H1 (cell line): ENCODE measurements at regions not wholly inside any gene's neighbourhood (a gene's known extent, or its start where the extent isn't known, plus 50 kb on each side); places are given as distances from the start of the nearest gene placed in this dataset.

Experiments
- CTCF ChIA-PET: fragments of 300-600 bp; sonication (Branson Sonifier 250); formaldehyde crosslinking; loops from one replicate; lab custom pipeline; 2021; ENCODE audit not compliant: partially characterized antibody; lab: Charles Lee
- POLR2A ChIA-PET: fragments of 300-600 bp; sonication (Branson Sonifier 250); formaldehyde crosslinking; loops from one replicate; lab custom pipeline; 2021; ENCODE audit warnings: inconsistent platforms; ENCODE audit not compliant: partially characterized antibody; lab: Charles Lee
- DNase-seq, 2 experiments: peaks; one replicate each; pipeline versions ENCODE4 v3.0.0 to v3.0.0-alpha.2; 2010 to 2022; ENCODE audit warnings: low spot score in 2 of 2, low read depth in 1 of 2, mixed read lengths in 1 of 2
- FAIRE-seq: peaks from 2 replicates; lab custom pipeline; 2011; peaks lifted over from hg19 to GRCh38; lab: Jason Lieb, UNC
- H2AFZ ChIP-seq: 2 replicates; pipeline ENCODE4 v1.8.1; 2012; ENCODE audit warnings: low read length, inconsistent platforms
- H2AK5ac ChIP-seq: 2 replicates; pipeline ENCODE4 v1.6.1; 2013; ENCODE audit warnings: low read depth, low read length
- H2BK120ac ChIP-seq: replicated peaks from 2 replicates; pipeline ENCODE3; 2013; ENCODE audit warnings: low read depth, low read length, inconsistent platforms
- H2BK12ac ChIP-seq: 2 replicates; pipeline ENCODE4 v1.6.1; 2013; ENCODE audit warnings: low read depth, low read length
- H2BK15ac ChIP-seq: 2 replicates; pipeline ENCODE4 v1.6.1; 2013; ENCODE audit warnings: low read length
- H2BK20ac ChIP-seq: 2 replicates; pipeline ENCODE4 v1.6.1; 2013; ENCODE audit warnings: low read length
- H2BK5ac ChIP-seq: 2 replicates; pipeline ENCODE4 v1.6.1; 2013; ENCODE audit warnings: low read depth, low read length
- H3K14ac ChIP-seq: 2 replicates; pipeline ENCODE4 v1.6.1; 2013; ENCODE audit warnings: inconsistent platforms; ENCODE audit not compliant: insufficient read length
- H3K18ac ChIP-seq: 2 replicates; pipeline ENCODE4 v1.6.1; 2013; ENCODE audit warnings: low read length; ENCODE audit errors: extremely low read depth
- H3K23ac ChIP-seq: 2 replicates; pipeline ENCODE4 v1.6.1; 2013; ENCODE audit warnings: inconsistent platforms; ENCODE audit not compliant: insufficient read length
- H3K23me2 ChIP-seq: 2 replicates; pipeline ENCODE4 v1.6.1; 2013; ENCODE audit warnings: low read depth, low read length
- H3K27ac ChIP-seq: 2 replicates; pipeline ENCODE4 v1.6.1; 2011; ENCODE audit warnings: low read depth, low read length, inconsistent platforms
- H3K27me3 ChIP-seq, 4 experiments: replicated peaks in 1 of 4; 1 replicate in 1 of 4; 2 replicates in 3 of 4; pipeline versions ENCODE4 v1.6.1 to v1.8.1; 2011 to 2013; ENCODE audit warnings: low read length in 3 of 4, mild to moderate bottlenecking in 3 of 4, inconsistent platforms in 2 of 4, mixed read lengths in 2 of 4, moderate library complexity in 1 of 4; ENCODE audit not compliant: control insufficient read depth in 3 of 4, insufficient read depth in 3 of 4; ENCODE audit errors: extremely low read depth in 1 of 4
- H3K36me3 ChIP-seq, 4 experiments: 2 replicates each; pipeline versions ENCODE4 v1.6.1 to v1.8.1; 2011 to 2013; ENCODE audit warnings: mild to moderate bottlenecking in 4 of 4, low read length in 3 of 4, moderate library complexity in 2 of 4, control low read depth in 1 of 4, inconsistent platforms in 1 of 4; ENCODE audit not compliant: insufficient read depth in 4 of 4, control insufficient read depth in 2 of 4
- H3K4ac ChIP-seq: replicated peaks from 2 replicates; pipeline ENCODE3; 2013; ENCODE audit warnings: low read length, low read depth, mixed read lengths, inconsistent platforms; ENCODE audit not compliant: insufficient read length
- H3K4me1 ChIP-seq, 4 experiments: replicated peaks in 1 of 4; 1 replicate in 1 of 4; 2 replicates in 3 of 4; pipeline versions ENCODE4 v1.6.1 to v1.8.1; 2011 to 2013; ENCODE audit warnings: low read length in 3 of 4, inconsistent platforms in 2 of 4, mixed read lengths in 1 of 4; ENCODE audit not compliant: insufficient read depth in 4 of 4, control insufficient read depth in 3 of 4
- H3K4me2 ChIP-seq, 2 experiments: 2 replicates each; pipeline versions ENCODE4 v1.6.1 to v1.8.1; 2011 to 2013; ENCODE audit warnings: low read depth in 2 of 2, low read length in 2 of 2, control low read depth in 1 of 2, inconsistent platforms in 1 of 2, mild to moderate bottlenecking in 1 of 2; ENCODE audit not compliant: insufficient read depth in 1 of 2
- H3K4me3 ChIP-seq, 4 experiments: fragments of 200-600, 300-600 bp in 1 of 4; sonication (generic), shearing (Covaris generic), sonication (Bioruptor Twin) in 1 of 4; 2 replicates each; pipeline versions ENCODE4 v1.5.1 to v1.8.1; 2011 to 2016; ENCODE audit warnings: low read length in 4 of 4, low read depth in 3 of 4, control low read depth in 2 of 4, inconsistent platforms in 2 of 4, mild to moderate bottlenecking in 2 of 4, mixed read lengths in 1 of 4, moderate library complexity in 1 of 4; ENCODE audit not compliant: insufficient read depth in 2 of 4; ENCODE audit errors: extremely low read depth in 1 of 4
- H3K56ac ChIP-seq: replicated peaks from 2 replicates; pipeline ENCODE3; 2013; ENCODE audit warnings: low read depth, mild to moderate bottlenecking, mixed read lengths, low read length, inconsistent platforms; ENCODE audit not compliant: insufficient read length
- H3K79me1 ChIP-seq: 2 replicates; pipeline ENCODE4 v1.6.1; 2013; ENCODE audit warnings: low read depth, low read length, control low read depth
- H3K79me2 ChIP-seq, 2 experiments: 2 replicates each; pipeline versions ENCODE4 v1.6.1 to v1.8.1; 2012 to 2013; ENCODE audit warnings: low read length in 2 of 2, mild to moderate bottlenecking in 2 of 2, inconsistent platforms in 1 of 2; ENCODE audit not compliant: insufficient read depth in 2 of 2, control insufficient read depth in 1 of 2
- H3K9ac ChIP-seq, 4 experiments: replicated peaks in 1 of 4; 1 replicate in 1 of 4; 2 replicates in 3 of 4; pipeline versions ENCODE4 v1.6.1 to v1.8.1; 2011 to 2013; ENCODE audit warnings: low read depth in 3 of 4, low read length in 3 of 4, control low read depth in 2 of 4, mild to moderate bottlenecking in 2 of 4, moderate library complexity in 2 of 4, inconsistent platforms in 1 of 4; ENCODE audit errors: extremely low read depth in 1 of 4
- H3K9me3 ChIP-seq, 2 experiments: 2 replicates each; pipeline versions ENCODE4 v1.6.1 to v1.8.1; 2012 to 2013; ENCODE audit warnings: mild to moderate bottlenecking in 2 of 2, moderate library complexity in 2 of 2, control low read depth in 1 of 2, inconsistent platforms in 1 of 2, low read depth in 1 of 2, low read length in 1 of 2, mixed read lengths in 1 of 2; ENCODE audit not compliant: insufficient read depth in 2 of 2
- H4K20me1 ChIP-seq, 2 experiments: replicated peaks in 1 of 2; 2 replicates each; pipeline versions ENCODE3 to v1.8.1; 2011 to 2013; ENCODE audit warnings: inconsistent platforms in 2 of 2, low read length in 2 of 2, mild to moderate bottlenecking in 1 of 2; ENCODE audit not compliant: insufficient read depth in 2 of 2, control insufficient read depth in 1 of 2
- H4K5ac ChIP-seq: 2 replicates; pipeline ENCODE4 v1.6.1; 2013; ENCODE audit warnings: low read length, low read depth, mixed read lengths, inconsistent platforms; ENCODE audit not compliant: insufficient read length
- H4K8ac ChIP-seq: 2 replicates; pipeline ENCODE4 v1.8.0; 2013; ENCODE audit warnings: mild to moderate bottlenecking, moderate library complexity, low read length, inconsistent platforms; ENCODE audit not compliant: insufficient read depth; ENCODE audit errors: extremely low read depth
- H4K91ac ChIP-seq: replicated peaks from 2 replicates; pipeline ENCODE3; 2013; ENCODE audit warnings: low read length, mixed read lengths, inconsistent platforms; ENCODE audit not compliant: insufficient read length
- CREB1 ChIP-seq: IDR thresholded peaks from 2 replicates; pipeline ENCODE4 v1.6.1; 2012; ENCODE audit warnings: inconsistent platforms
- HDAC6 ChIP-seq: IDR thresholded peaks from one replicate; pipeline ENCODE4 v1.7.1; 2012; ENCODE audit warnings: low read depth, mild to moderate bottlenecking, inconsistent platforms, low read length, moderate library complexity
- KDM5A ChIP-seq: fragments of 200-600 bp; IDR thresholded peaks from 2 replicates; pipeline ENCODE4 v1.7.1; 2012; ENCODE audit warnings: mild to moderate bottlenecking, low read length, inconsistent platforms, mixed read lengths
- MAFK ChIP-seq: IDR thresholded peaks from 2 replicates; pipeline ENCODE4 v1.6.1; 2012; ENCODE audit warnings: low read depth, mild to moderate bottlenecking, improper control_type of control experiment, low read length
- PHF8 ChIP-seq: fragments of 200-600 bp; sonication (generic); conservative IDR thresholded peaks from 2 replicates; pipeline ENCODE4 v1.7.1; 2012; ENCODE audit warnings: low read depth, mild to moderate bottlenecking, inconsistent platforms, low read length, moderate library complexity
- POU5F1 ChIP-seq: IDR thresholded peaks from 2 replicates; pipeline ENCODE4 v1.6.1; 2011; ENCODE audit warnings: low read depth, mild to moderate bottlenecking, low read length, moderate library complexity
- SIN3A ChIP-seq, 2 experiments: IDR thresholded peaks in 1 of 2; conservative IDR thresholded peaks in 1 of 2; 2 replicates each; pipeline ENCODE4 v1.6.1; 2011 to 2012; ENCODE audit warnings: low read length in 2 of 2, improper control_type of control experiment in 1 of 2, low read depth in 1 of 2, mild to moderate bottlenecking in 1 of 2
- SIRT6 ChIP-seq: IDR thresholded peaks from one replicate; pipeline ENCODE4 v1.7.1; 2012; ENCODE audit warnings: low read length, inconsistent platforms
- SIX5 ChIP-seq: IDR thresholded peaks from 2 replicates; pipeline ENCODE4 v1.6.1; 2011; ENCODE audit warnings: mild to moderate bottlenecking, low read depth, low read length
- SRF ChIP-seq: IDR thresholded peaks from 2 replicates; pipeline ENCODE4 v1.6.1; 2011; ENCODE audit warnings: mild to moderate bottlenecking, low read depth, low read length, moderate library complexity
- WGBS, 2 experiments: shearing (Covaris generic) in 1 of 2; methylation state at CpG; one replicate each; pipeline versions ENCODE4 v1.1.6 to v1.1.7; 2013 to 2015; ENCODE audit warnings: low lambda C conversion rate in 2 of 2, mixed read lengths in 2 of 2, inconsistent platforms in 1 of 2, low coverage in 1 of 2, missing lambda C conversion rate in 1 of 2; ENCODE audit not compliant: insufficient replicate concordance in 2 of 2, insufficient coverage in 1 of 2, insufficient read length in 1 of 2; ENCODE audit errors: extremely low coverage in 1 of 2, missing lambda C conversion rate in 1 of 2; 5-methylcytosine and 5-hydroxymethylcytosine counted together

- Histone ChIP-seq H3K27ac (no peak overlapping the region), H3K23ac (no peak overlapping the region), H3K18ac (no peak overlapping the region), H3K14ac (no peak overlapping the region), H3K36me3 (no peaks in the 10 kb centered on the region), H3K4ac (no peak overlapping the region), H3K4me1 (no peaks in the 10 kb centered on the region), H2AFZ (0 out of 2 replicates have a peak overlapping the region, but pooled peaks have one; percentile 29), H3K9ac (no peak overlapping the region), H4K20me1 (no peaks in the 10 kb centered on the region), H3K4me3 (no peak overlapping the region), H2BK5ac (no peak overlapping the region), H3K79me1 (no peaks in the 10 kb centered on the region), H2AK5ac (no peak overlapping the region), H3K23me2 (no peaks in the 10 kb centered on the region), H2BK15ac (no peak overlapping the region), H3K56ac (no peak overlapping the region), H4K91ac (no peak overlapping the region), H2BK120ac (no peak overlapping the region), H3K79me2 (no peaks in the 10 kb centered on the region), H2BK20ac (no peak overlapping the region), H3K27me3 (no peaks in the 10 kb centered on the region), H2BK12ac (no peak overlapping the region), H4K8ac (no peak overlapping the region), H3K9me3 (no peaks in the 10 kb centered on the region), H3K4me2 (no peak overlapping the region), H4K5ac (no peak overlapping the region)
- no peak for TF ChIP-seq SIX5
- TF ChIP-seq SRF, result no peak
- no peak for TF ChIP-seq CREB1
- no peak for TF ChIP-seq SIN3A (conservative IDR thresholded peaks at IDR 0.05 in 1 of 2, IDR thresholded peaks at IDR 0.05 in 1 of 2; ENCODE audit: low read depth in 1 of 2, low read length in 2 of 2)
- no peak for TF ChIP-seq KDM5A
- TF ChIP-seq HDAC6, result no peak
- TF ChIP-seq MAFK, result no peak
- TF ChIP-seq POU5F1, result no peak
- TF ChIP-seq SIRT6, result no peak
- TF ChIP-seq PHF8, result no peak
- ChIA-PET POLR2A (no interaction called here), CTCF (interaction anchor here (3.0 kb wide), 1 partner anchor 13 kb away, joined by 11 read pairs; no protein-coding TSS in a partner anchor)
- no peak for DNase-seq
- 91% methylated on average over 1 of the region's 1 CpG; no CpG with 5 or more reads in 1 of the 2 experiments for WGBS, 2 experiments
- FAIRE-seq, result no peak
Measured at GRCh38 chr14:42123526-42123925, 516.9 kb downstream of the LRFN5 start.
